GM19455 (cell line): ENCODE measurements at regions not wholly inside any gene's neighbourhood (a gene's known extent, or its start where the extent isn't known, plus 50 kb on each side); places are given as distances from the start of the nearest gene placed in this dataset.

Source experiments
- ATAC-seq: cut with Tn5 transposase; IDR thresholded peaks from one replicate; pipeline ENCODE4 v1.9.1; 2021; ENCODE audit not compliant: unreplicated experiment

GRCh38 chr4:156252358-156252921 is 298.8 kb upstream of the CTSO start:
- no peak for ATAC-seq

DNA sequence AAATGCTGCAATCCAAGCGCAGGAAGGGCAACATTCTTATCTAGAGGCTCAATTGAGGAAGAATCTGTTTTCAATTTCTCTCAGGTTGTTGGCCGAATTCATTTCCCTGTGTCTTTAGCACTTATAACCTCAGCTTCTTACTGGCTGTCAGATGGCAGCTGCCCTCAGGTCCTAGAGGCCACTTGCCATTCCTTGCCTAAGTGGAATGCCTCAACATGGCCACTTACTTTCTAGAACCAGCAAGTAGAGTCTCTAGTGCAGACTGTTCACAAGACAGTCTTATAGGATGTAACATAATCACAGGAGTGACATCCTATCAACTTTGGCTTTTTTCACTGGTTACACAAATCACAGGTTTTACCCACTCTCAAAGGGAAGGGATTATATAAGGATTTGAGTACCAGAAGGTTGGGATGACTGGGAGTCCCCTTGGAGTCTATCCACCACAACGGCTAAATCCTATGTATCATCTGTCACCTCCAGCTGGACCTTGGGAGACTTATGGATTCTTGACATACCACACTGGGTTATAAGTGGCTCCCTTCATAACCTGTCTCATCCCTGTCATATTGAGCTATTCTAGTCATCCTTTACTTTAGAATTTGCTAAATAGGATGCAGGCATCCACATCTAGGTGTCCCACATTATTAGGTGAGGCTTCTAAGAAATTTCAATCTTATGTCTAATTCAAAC is 297.9 kb upstream of the CTSO start:
- no peak for ATAC-seq

- no peak for ATAC-seq
Observed at GRCh38 chr4:156248917-156249316, 295.3 kb upstream of the CTSO start.

- no peak for ATAC-seq
Observed at GRCh38 chr4:156247470-156247869, 293.8 kb upstream of the CTSO start.

DNA sequence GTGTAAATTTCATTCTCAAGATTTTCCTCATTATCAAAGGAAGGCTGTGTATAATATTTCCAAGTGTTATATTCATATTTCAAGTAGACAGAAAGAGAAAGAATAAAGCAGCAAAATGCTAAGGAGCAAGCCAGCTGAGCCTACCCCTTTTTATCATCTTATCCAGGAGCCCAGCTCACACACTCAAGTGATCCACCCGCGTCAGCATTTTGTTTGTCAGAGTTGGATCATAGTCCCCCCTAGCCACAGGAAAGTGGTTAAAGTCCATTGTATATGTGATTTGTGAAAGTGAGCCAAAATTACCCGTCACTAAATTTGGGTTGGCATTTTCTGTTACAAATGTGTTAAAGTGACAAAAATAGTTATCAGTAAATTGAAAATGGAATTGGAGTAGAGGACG is 289.3 kb upstream of the CTSO start:
- no peak for ATAC-seq

GRCh38 chr4:156242390-156242789 is 288.7 kb upstream of the CTSO start:
- no peak for ATAC-seq

- no peak for ATAC-seq
Observed at GRCh38 chr4:156241896-156242295, 288.2 kb upstream of the CTSO start.

- ATAC-seq = no peak
Observed at GRCh38 chr4:156238171-156238570, 284.5 kb upstream of the CTSO start.

GRCh38 chr4:156237231-156237630 is 283.6 kb upstream of the CTSO start:
- ATAC-seq = no peak

GRCh38 chr4:156230176-156230575 is 276.5 kb upstream of the CTSO start:
- no peak for ATAC-seq

DNA sequence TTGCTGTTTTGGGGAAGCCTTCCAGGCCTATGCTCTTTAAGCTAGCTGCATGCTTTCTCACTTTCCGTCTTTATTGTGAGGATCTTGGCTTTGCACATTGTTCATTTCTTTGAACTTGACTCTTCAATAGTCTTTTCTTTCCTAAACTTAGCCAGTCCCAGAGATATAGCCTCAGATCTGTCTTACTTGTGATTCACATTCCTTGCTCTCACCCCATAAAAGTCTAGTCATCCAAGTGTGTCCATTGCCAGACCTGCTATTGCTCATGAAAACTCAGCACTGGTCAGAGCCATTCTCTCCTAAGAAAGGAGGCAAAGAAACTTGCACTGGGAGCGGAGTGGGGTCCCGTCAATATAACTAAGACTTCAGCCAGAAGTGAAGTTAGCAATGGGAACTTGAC is 275.0 kb upstream of the CTSO start:
- no peak for ATAC-seq

GRCh38 chr4:156227321-156227720 is 273.7 kb upstream of the CTSO start:
- no peak for ATAC-seq

DNA sequence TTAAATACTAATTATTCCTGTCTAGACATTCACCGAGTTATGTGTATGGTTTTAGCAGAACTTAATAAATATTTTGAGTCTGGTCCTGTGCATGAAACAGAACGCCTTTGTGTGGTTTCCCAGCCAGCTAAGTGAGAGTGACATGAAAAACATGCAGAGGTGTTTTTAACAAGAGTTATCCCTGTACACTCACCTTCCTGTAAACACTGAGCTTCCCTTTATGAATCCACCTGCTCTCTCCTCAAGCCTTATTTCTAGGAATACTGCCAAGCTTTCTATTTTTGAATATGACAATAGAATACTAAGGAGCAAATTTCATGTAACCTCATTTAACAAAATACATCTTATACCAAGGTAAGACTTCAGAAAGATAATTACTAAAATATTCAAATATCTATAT is 270.3 kb upstream of the CTSO start:
- ATAC-seq = no peak

GRCh38 chr4:156217236-156217635 is 263.6 kb upstream of the CTSO start:
- ATAC-seq = no peak

DNA sequence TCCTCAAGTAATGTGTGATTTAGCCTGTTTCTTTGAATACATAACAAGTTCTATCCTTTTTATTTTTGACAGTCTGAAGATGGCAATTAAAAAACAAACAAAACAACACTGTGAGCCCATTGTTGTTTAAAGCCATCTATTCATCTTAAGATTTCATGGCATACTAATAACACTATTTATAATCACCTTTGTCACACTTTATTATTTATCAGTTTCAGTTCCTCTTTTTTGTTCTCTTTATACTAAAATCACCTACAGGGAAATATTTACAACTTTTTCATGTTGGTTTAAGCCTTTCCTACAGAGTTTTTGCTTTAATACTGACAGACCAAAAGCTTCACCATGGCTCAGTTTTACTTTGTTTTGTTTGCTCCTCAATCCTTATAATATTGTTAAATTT is 247.4 kb upstream of the CTSO start:
- ATAC-seq = peak; percentile 81

DNA sequence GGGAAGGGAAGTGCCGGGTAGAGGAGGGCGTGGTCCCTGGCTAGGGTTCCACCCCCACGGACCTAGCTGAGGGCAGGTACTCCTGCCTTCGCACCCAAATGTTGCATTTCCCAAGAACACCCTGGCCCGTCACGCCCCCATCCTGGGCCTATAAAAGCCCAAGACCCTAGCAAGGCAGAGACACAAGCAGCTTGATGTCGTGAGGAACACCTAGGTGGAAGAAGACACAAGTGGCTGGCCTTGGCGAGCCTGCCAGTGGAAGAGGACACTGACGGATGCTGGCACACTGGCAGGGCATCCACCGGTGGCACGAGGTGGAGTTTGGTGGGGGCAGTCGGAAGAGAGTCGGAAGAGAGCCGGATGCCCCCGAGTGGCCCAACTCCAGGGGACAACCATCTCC is 244.8 kb upstream of the CTSO start:
- no peak for ATAC-seq

DNA sequence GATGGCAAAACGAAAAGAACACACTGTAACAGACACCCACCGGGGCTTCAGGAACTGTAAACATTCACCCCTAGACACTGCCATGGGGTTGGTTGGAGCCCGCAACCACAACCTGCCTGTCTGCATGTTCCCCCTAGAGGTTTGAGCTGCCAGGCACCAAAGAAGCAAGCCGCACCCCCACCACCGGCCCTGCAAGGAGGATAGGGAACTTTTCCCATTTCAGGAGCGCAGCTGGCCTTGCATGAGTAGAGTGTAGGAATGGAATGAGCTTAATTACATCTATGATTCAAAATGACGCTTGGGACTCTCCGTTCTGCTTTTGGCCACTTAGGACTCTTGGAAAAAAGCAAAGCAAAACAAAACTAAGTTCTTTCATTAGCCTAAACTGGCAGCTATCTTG is 243.6 kb upstream of the CTSO start:
- no peak for ATAC-seq

GRCh38 chr4:156196722-156197121 is 243.1 kb upstream of the CTSO start:
- ATAC-seq = no peak

DNA sequence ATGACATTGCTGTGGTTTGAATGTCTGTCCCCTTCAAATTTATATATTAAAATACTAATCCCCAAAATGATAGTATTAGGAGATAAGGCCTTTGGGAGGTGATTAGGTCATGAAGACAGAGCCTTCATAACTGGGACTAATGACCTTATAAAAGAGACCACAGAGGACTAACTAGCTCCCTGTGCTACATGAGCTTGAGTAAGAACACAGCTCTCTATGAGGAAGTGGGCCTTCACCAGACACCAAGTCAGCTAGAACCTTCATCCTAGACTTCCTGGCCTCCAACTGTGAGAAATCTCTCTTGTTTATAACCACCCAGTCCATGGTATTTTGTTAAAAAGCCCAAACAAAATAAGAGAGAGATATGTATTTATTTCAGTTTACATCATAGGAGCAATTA is 242.2 kb upstream of the CTSO start:
- peak; percentile 79 for ATAC-seq

DNA sequence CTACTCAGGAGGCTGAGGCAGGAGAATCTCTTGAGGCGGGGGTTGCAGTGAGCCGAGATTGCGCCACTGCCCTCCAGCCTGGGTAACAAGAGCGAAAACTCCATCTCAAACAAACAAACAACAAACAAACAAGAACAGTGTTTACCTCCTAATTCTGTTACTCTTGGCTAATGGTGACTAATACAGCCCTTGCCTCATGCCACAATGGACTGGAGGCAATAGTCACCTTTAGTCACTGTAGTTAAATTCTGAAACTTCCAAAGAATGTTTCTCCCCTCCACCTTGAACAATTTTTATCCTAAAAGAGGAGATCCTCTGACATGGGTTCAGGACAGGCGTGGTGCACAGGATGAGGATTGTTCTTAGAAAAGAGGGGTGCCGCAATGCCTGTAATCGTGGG is 241.2 kb upstream of the CTSO start:
- ATAC-seq = no peak

- no peak for ATAC-seq
Observed at GRCh38 chr4:156193800-156194199, 240.1 kb upstream of the CTSO start.

- no peak for ATAC-seq
Observed at GRCh38 chr4:156193106-156193505, 239.4 kb upstream of the CTSO start.

GRCh38 chr4:156192033-156192432 is 238.4 kb upstream of the CTSO start:
- no peak for ATAC-seq
